ENCODE measurements at regions not wholly inside any gene's neighbourhood (a gene's known extent, or its start where the extent isn't known, plus 50 kb on each side); places are given as distances from the start of the nearest gene placed in this dataset.

DNA sequence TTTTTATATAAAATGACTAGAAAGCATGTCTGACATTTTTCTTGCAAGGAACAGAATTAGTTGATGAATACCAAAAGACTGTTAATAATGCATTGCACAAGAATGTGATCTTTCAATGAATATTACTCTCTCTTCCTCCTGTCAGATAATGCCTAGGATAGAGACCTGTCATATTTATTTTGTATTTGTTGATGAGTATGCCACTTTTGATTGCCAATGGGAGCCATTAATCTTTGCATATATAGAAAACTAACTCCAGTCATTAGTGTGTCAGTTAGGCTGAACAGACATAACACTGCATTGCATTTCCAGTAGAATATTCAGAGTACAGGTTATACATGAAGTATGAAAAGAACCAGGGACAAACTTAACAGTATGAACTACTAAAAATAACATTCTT is 1125.3 kb downstream of the LRFN5 start:
- TF ChIP-seq, protein P1, sequence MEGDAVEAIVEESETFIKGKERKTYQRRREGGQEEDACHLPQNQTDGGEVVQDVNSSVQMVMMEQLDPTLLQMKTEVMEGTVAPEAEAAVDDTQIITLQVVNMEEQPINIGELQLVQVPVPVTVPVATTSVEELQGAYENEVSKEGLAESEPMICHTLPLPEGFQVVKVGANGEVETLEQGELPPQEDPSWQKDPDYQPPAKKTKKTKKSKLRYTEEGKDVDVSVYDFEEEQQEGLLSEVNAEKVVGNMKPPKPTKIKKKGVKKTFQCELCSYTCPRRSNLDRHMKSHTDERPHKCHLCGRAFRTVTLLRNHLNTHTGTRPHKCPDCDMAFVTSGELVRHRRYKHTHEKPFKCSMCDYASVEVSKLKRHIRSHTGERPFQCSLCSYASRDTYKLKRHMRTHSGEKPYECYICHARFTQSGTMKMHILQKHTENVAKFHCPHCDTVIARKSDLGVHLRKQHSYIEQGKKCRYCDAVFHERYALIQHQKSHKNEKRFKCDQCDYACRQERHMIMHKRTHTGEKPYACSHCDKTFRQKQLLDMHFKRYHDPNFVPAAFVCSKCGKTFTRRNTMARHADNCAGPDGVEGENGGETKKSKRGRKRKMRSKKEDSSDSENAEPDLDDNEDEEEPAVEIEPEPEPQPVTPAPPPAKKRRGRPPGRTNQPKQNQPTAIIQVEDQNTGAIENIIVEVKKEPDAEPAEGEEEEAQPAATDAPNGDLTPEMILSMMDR (IDR thresholded peaks at IDR 0.05 in 8 of 11, conservative IDR thresholded peaks at IDR 0.05 in 3 of 11): no peak
- TF ChIP-seq POLR2AphosphoS5 (IDR thresholded peaks at IDR 0.05) (no peak), POLR2A (IDR thresholded peaks at IDR 0.05) (no peak)

Data from spleen (tissue), 7 donors.